HCT116 (cell line): ENCODE measurements at regions not wholly inside any gene's neighbourhood (a gene's known extent, or its start where the extent isn't known, plus 50 kb on each side); places are given as distances from the start of the nearest gene placed in this dataset.

Experiments
- CEBPB ChIP-seq: IDR thresholded peaks from 2 replicates; pipeline ENCODE4 v1.6.1; 2012; ENCODE audit warnings: low read depth
- CTCF ChIP-seq, 3 experiments: fragments of 200-600 bp in 1 of 3; sonication (generic) in 1 of 3; IDR thresholded peaks in 2 of 3; conservative IDR thresholded peaks in 1 of 3; 2 replicates each; pipeline ENCODE4 v1.5.1; 2012 to 2017; ENCODE audit warnings: low read depth in 2 of 3, low read length in 2 of 3, antibody characterized with exemption in 1 of 3, borderline replicate concordance in 1 of 3, control low read depth in 1 of 3, mild to moderate bottlenecking in 1 of 3, mixed read lengths in 1 of 3, mixed run types in 1 of 3, moderate library complexity in 1 of 3; ENCODE audit not compliant: insufficient read depth in 1 of 3
- EGR1 ChIP-seq: IDR thresholded peaks from 2 replicates; pipeline ENCODE4 v1.6.1; 2012; ENCODE audit warnings: low read depth
- ELF1 ChIP-seq: IDR thresholded peaks from 2 replicates; pipeline ENCODE4 v1.6.1; 2012; ENCODE audit warnings: low read depth, borderline replicate concordance
- EZH2phosphoT487 ChIP-seq: fragments of 200-600 bp; IDR thresholded peaks from 2 replicates; pipeline ENCODE4 v1.6.1; 2018; ENCODE audit warnings: antibody characterized with exemption, borderline replicate concordance
- FOSL1 ChIP-seq: IDR thresholded peaks from 2 replicates; pipeline ENCODE4 v1.6.1; 2012; ENCODE audit warnings: low read depth
- JUND ChIP-seq: IDR thresholded peaks from 2 replicates; pipeline ENCODE4 v1.6.1; 2012
- MAX ChIP-seq: IDR thresholded peaks from 2 replicates; pipeline ENCODE4 v1.6.1; 2012
- POLR2A ChIP-seq: IDR thresholded peaks from 2 replicates; pipeline ENCODE4 v1.7.0; 2011; ENCODE audit warnings: borderline replicate concordance; ENCODE audit not compliant: insufficient read depth, insufficient read length; ENCODE audit errors: extremely low read depth
- POLR2AphosphoS5 ChIP-seq: IDR thresholded peaks from 2 replicates; pipeline ENCODE4 v1.6.1; 2011; ENCODE audit warnings: mild to moderate bottlenecking, low read depth, low read length, moderate library complexity
- RAD21 ChIP-seq: IDR thresholded peaks from 2 replicates; pipeline ENCODE4 v1.6.1; 2012; ENCODE audit warnings: low read depth, mild to moderate bottlenecking
- SIN3A ChIP-seq: IDR thresholded peaks from 2 replicates; pipeline ENCODE4 v1.6.1; 2012; ENCODE audit warnings: low read depth
- SP1 ChIP-seq: IDR thresholded peaks from 2 replicates; pipeline ENCODE4 v1.6.1; 2012; ENCODE audit warnings: low read depth
- YY1 ChIP-seq: IDR thresholded peaks from 2 replicates; pipeline ENCODE4 v1.6.1; 2011; ENCODE audit warnings: low read length, low read depth, moderate library complexity, mild to moderate bottlenecking; ENCODE audit not compliant: insufficient replicate concordance; ENCODE audit errors: extremely low read depth
- ZBTB33 ChIP-seq: IDR thresholded peaks from 2 replicates; pipeline ENCODE4 v1.6.1; 2011; ENCODE audit warnings: mild to moderate bottlenecking, low read length, moderate library complexity; ENCODE audit not compliant: insufficient replicate concordance; ENCODE audit errors: extremely low read depth
- ZFX ChIP-seq: fragments of 450-650 bp; IDR thresholded peaks from 2 replicates; pipeline ENCODE4 v1.6.1; 2017
- ZNF274 ChIP-seq: fragments of 200-500 bp; sonication (Bioruptor generic); IDR thresholded peaks from 2 replicates; pipeline ENCODE4 v1.6.1; 2014; ENCODE audit warnings: mild to moderate bottlenecking, low read depth, low read length, inconsistent platforms

- TF ChIP-seq ZBTB33, result peak; percentile 48
- TF ChIP-seq POLR2A, result no peak
- TF ChIP-seq MAX, result peak; percentile 61; the same call in 1 of the 2 replicates
- peak; percentile 43; the same call in 1 of the 2 replicates for TF ChIP-seq RAD21
- peak; percentile 93 for TF ChIP-seq FOSL1
- TF ChIP-seq EZH2phosphoT487, result no peak
- TF ChIP-seq CTCF (IDR thresholded peaks at IDR 0.05 in 2 of 3, conservative IDR thresholded peaks at IDR 0.05 in 1 of 3; ENCODE audit: borderline replicate concordance in 1 of 3, insufficient read depth in 1 of 3, low read depth in 2 of 3, low read length in 2 of 3), result no peak
- peak; percentile 99 for TF ChIP-seq SP1
- TF ChIP-seq ZNF274, result no peak
- TF ChIP-seq ELF1, result no peak
- TF ChIP-seq JUND, result peak; percentile 96
- TF ChIP-seq CEBPB, result peak; percentile 97
- TF ChIP-seq YY1, result peak; percentile 75
- no peak for TF ChIP-seq ZFX
- TF ChIP-seq SIN3A, result peak; percentile 90
- peak; percentile 39; the same call in 1 of the 2 replicates for TF ChIP-seq EGR1
- TF ChIP-seq POLR2AphosphoS5, result peak; percentile 81
- TF ChIP-seq, all 23 proteins: peak for 15
These were observed 109.3 kb upstream of the IFNE start (continued) for GRCh38 chr9:21591221-21592062.
